GM06990 (cell line): ENCODE measurements at regions not wholly inside any gene's neighbourhood (a gene's known extent, or its start where the extent isn't known, plus 50 kb on each side); places are given as distances from the start of the nearest gene placed in this dataset.
A peak's percentile ranks its signal among the peaks of the same experiment; 100 is the strongest.
"Not testable (repeated sequence)": the region's sequence is repeated elsewhere in the genome, so short reads cannot be mapped to it uniquely, and the experiment has no call there.

ENCODE experiments used
- DNase-seq: peaks from one replicate; pipeline ENCODE4 v3.0.0-alpha.2; 2011; ENCODE audit not compliant: insufficient read length; ENCODE audit errors: extremely low read depth
- H3K27me3 ChIP-seq: replicated peaks from 2 replicates; pipeline ENCODE4 v1.6.0; 2011; ENCODE audit warnings: low read length; ENCODE audit not compliant: control insufficient read depth, insufficient read depth
- H3K36me3 ChIP-seq: 2 replicates; pipeline ENCODE4 v1.5.1; 2011; ENCODE audit warnings: low read length; ENCODE audit not compliant: control insufficient read depth, insufficient read depth
- H3K4me3 ChIP-seq: replicated peaks from 2 replicates; pipeline ENCODE4 v1.5.1; 2011; ENCODE audit warnings: low read depth, mild to moderate bottlenecking, control low read depth, low read length
- TF ChIP-seq, protein P1 (sequence below): IDR thresholded peaks from 2 replicates; pipeline ENCODE4 v1.5.1; 2011; ENCODE audit warnings: low read length, control low read depth, mild to moderate bottlenecking, inconsistent platforms; ENCODE audit not compliant: insufficient read depth, poor library complexity, severe bottlenecking

DNA sequence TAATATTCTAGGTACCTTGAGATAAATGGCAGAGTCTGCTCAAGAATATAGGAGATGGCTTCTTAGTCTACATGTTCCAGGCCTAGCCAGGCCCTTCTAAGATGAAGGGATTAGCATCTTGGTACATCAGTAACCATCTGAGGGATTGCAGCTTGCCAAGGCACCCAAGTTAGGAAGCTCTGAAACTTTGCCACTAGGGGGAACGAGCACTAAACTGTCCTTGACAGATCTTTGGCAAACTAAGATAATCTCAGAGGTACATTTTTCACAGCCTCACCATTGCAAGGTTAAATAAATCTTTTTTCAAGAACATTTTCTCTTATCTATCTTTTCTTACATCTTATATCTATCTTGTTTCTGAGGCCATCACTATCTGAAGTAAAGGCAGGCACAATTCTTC is 351.2 kb downstream of the RAP2B start:
- H3K27me3 ChIP-seq = no peaks in the 10 kb centered on the region
- no peak overlapping the region for H3K4me3 ChIP-seq
- H3K36me3 ChIP-seq = no peaks in the 10 kb centered on the region
- TF ChIP-seq, protein P1, sequence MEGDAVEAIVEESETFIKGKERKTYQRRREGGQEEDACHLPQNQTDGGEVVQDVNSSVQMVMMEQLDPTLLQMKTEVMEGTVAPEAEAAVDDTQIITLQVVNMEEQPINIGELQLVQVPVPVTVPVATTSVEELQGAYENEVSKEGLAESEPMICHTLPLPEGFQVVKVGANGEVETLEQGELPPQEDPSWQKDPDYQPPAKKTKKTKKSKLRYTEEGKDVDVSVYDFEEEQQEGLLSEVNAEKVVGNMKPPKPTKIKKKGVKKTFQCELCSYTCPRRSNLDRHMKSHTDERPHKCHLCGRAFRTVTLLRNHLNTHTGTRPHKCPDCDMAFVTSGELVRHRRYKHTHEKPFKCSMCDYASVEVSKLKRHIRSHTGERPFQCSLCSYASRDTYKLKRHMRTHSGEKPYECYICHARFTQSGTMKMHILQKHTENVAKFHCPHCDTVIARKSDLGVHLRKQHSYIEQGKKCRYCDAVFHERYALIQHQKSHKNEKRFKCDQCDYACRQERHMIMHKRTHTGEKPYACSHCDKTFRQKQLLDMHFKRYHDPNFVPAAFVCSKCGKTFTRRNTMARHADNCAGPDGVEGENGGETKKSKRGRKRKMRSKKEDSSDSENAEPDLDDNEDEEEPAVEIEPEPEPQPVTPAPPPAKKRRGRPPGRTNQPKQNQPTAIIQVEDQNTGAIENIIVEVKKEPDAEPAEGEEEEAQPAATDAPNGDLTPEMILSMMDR = peak; percentile 11
- DNase-seq = no peak

DNA sequence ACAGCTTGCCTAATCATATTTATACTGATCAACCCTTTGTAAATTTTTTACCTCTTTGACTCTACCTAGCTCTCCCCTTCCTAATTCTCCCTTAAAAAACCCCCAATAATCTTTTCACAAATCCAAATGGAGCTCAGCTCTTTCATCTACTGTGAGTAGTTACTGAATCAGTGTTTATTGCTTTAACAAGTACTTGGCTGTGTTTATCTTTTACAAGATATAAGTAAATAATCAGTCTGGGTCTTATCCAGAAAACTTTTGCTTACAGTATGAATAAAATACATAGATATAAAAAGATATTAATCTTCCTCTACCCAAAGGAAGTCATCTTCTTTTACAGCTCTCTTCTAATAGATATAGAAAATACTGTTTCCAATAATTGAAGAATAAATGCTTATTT is 366.4 kb downstream of the RAP2B start:
- TF ChIP-seq, protein P1 = no peak
- Histone ChIP-seq H3K27me3 (no peaks in the 10 kb centered on the region), H3K4me3 (no peak overlapping the region), H3K36me3 (no peaks in the 10 kb centered on the region)
- DNase-seq = no peak

DNA sequence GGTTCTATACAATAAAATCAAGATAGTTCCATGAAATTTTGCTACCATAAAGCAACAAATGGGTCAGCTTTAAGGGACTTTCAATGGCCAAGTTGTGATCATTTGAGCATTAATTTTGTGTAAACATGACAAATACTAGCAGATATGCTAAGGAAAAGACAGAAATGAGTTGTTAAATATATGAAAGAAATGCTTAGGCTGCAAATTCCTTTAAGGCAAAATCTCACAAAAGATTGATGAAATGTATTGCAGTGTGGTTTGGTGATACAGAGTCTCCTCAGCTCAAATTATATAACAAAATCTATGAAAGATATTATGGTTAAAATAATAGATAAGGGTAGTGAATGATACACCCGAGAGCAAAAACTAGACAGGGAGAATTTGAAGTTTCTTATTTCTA is 377.2 kb downstream of the RAP2B start:
- Histone ChIP-seq H3K27me3 (no peaks in the 10 kb centered on the region), H3K36me3 (no peaks in the 10 kb centered on the region), H3K4me3 (no peak overlapping the region)
- TF ChIP-seq, protein P1 = no peak
- no peak for DNase-seq

DNA sequence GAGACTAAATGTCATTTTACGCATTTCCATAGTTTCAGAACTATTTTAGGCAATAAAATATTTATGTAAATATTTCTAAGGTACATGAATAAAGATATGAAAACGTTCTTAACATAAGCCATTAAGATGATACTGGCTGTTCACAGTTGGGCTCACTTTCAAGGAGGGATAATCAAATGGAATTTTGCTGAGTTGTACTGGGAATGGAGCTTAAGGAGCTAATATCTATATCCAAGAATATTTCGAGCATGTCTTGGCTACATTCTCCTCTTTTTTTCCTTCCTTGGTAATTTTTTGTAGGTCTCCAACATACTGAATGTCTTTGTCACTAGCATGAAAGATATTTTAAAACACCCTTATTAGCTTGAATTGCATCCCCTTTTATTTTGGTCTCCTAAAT is 383.4 kb downstream of the RAP2B start:
- H3K4me3 ChIP-seq = no peak overlapping the region
- H3K36me3 ChIP-seq = no peaks in the 10 kb centered on the region
- H3K27me3 ChIP-seq = no peaks in the 10 kb centered on the region
- TF ChIP-seq, protein P1 = no peak
- DNase-seq = no peak

DNA sequence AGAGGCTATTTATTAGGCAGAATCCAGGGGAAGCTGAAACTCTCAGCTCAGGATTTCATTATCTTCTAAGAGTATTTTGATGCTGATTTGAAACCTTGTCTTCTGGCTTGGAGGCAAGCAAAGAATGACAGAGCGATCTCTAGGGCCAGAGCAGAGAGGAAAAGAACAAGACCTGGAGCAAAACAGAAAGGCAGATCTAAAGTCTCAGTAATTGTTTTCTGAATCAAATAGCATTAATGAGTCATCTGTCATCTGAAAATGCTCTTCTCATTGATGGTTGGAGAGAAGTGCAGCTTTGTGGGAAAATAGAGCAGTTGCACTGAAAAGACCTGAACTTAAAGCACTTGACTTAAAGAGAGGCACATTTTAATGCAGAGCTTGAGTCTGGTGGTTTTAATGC is 385.9 kb downstream of the RAP2B start:
- no peaks in the 10 kb centered on the region for H3K27me3 ChIP-seq
- no peak for DNase-seq
- H3K4me3 ChIP-seq = no peak overlapping the region
- no peaks in the 10 kb centered on the region for H3K36me3 ChIP-seq
- TF ChIP-seq, protein P1 = no peak

DNA sequence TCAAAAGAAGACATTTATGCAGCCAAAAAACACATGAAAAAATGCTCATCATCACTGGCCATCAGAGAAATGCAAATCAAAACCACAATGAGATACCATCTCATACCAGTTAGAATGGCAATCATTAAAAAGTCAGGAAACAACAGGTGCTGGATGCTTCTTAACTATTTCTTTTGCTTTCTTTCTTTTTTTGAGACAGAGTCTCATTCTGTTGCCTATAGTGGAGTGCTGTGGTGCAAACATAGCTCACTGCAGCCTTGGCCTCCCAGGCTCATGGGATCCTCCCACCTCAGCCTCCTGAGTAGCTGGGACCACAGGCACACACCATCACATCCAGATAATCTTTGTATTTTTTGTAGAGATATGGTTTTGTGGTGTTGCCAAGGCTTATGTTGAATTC is 387.7 kb downstream of the RAP2B start:
- DNase-seq, H3K4me3 ChIP-seq, H3K36me3 ChIP-seq, H3K27me3 ChIP-seq: not testable (repeated sequence)
